H9 (cell line): ENCODE measurements at regions not wholly inside any gene's neighbourhood (a gene's known extent, or its start where the extent isn't known, plus 50 kb on each side); places are given as distances from the start of the nearest gene placed in this dataset.
"Not testable (repeated sequence)": the region's sequence is repeated elsewhere in the genome, so short reads cannot be mapped to it uniquely, and the experiment has no call there.

Experiments
- DNase-seq: peaks from one replicate; pipeline ENCODE4 v3.0.0-alpha.2; 2017
- H2AFZ ChIP-seq: one replicate; pipeline ENCODE4 v1.6.1; 2013; ENCODE audit warnings: mild to moderate bottlenecking, low read length, control low read depth, moderate library complexity
- H2AK5ac ChIP-seq: 2 replicates; pipeline ENCODE4 v1.6.1; 2013; ENCODE audit warnings: low read length, control low read depth, mixed read lengths; ENCODE audit not compliant: insufficient read length
- H2BK120ac ChIP-seq: one replicate; pipeline ENCODE4 v1.6.1; 2013; ENCODE audit warnings: low read depth, mild to moderate bottlenecking, low read length, control low read depth, inconsistent platforms; ENCODE audit not compliant: poor library complexity, severe bottlenecking
- H2BK12ac ChIP-seq: 2 replicates; pipeline ENCODE4 v1.6.1; 2013; ENCODE audit warnings: low read length, control low read depth, mixed read lengths, low read depth; ENCODE audit not compliant: insufficient read length
- H2BK15ac ChIP-seq: 2 replicates; pipeline ENCODE4 v1.6.1; 2013; ENCODE audit warnings: low read depth, low read length, control low read depth
- H2BK20ac ChIP-seq: one replicate; pipeline ENCODE4 v1.6.1; 2013; ENCODE audit warnings: low read depth, mild to moderate bottlenecking, low read length, control low read depth, inconsistent platforms; ENCODE audit not compliant: poor library complexity, severe bottlenecking
- H2BK5ac ChIP-seq: 2 replicates; pipeline ENCODE4 v1.6.1; 2013; ENCODE audit warnings: low read length, control low read depth, mixed read lengths; ENCODE audit not compliant: insufficient read length
- H3K14ac ChIP-seq: 2 replicates; pipeline ENCODE4 v1.6.1; 2013; ENCODE audit warnings: low read length, control low read depth; ENCODE audit not compliant: insufficient read depth
- H3K18ac ChIP-seq: 2 replicates; pipeline ENCODE4 v1.6.1; 2013; ENCODE audit warnings: low read depth, mild to moderate bottlenecking, mixed read lengths, low read length, control low read depth; ENCODE audit not compliant: insufficient read length
- H3K23ac ChIP-seq: 2 replicates; pipeline ENCODE4 v1.6.1; 2013; ENCODE audit warnings: low read length, control low read depth, mixed read lengths, low read depth; ENCODE audit not compliant: insufficient read length
- H3K23me2 ChIP-seq: 2 replicates; pipeline ENCODE4 v1.6.1; 2013; ENCODE audit warnings: low read depth, mild to moderate bottlenecking, mixed read lengths, low read length, control low read depth; ENCODE audit not compliant: insufficient read length, poor library complexity, severe bottlenecking
- H3K27ac ChIP-seq: 2 replicates; pipeline ENCODE4 v1.5.1; 2013; ENCODE audit warnings: low read length, control low read depth, mixed read lengths, low read depth; ENCODE audit not compliant: insufficient read length
- H3K27me3 ChIP-seq: 2 replicates; pipeline ENCODE4 v1.6.1; 2013; ENCODE audit warnings: low read length, control low read depth, inconsistent platforms; ENCODE audit not compliant: insufficient read depth
- H3K4ac ChIP-seq: 2 replicates; pipeline ENCODE4 v1.6.1; 2013; ENCODE audit warnings: low read depth, mild to moderate bottlenecking, control low read depth, inconsistent platforms, low read length, moderate library complexity
- H3K4me1 ChIP-seq: 2 replicates; pipeline ENCODE4 v1.6.1; 2013; ENCODE audit warnings: low read length, control low read depth, inconsistent platforms; ENCODE audit not compliant: insufficient read depth
- H3K4me2 ChIP-seq: 2 replicates; pipeline ENCODE4 v1.6.1; 2013; ENCODE audit warnings: low read length, control low read depth, mixed read lengths; ENCODE audit not compliant: insufficient read length, insufficient read depth
- H3K56ac ChIP-seq: 2 replicates; pipeline ENCODE4 v1.6.1; 2013; ENCODE audit warnings: low read depth, mild to moderate bottlenecking, mixed read lengths, low read length, control low read depth; ENCODE audit not compliant: insufficient read length
- H3K79me1 ChIP-seq: 2 replicates; pipeline ENCODE4 v1.6.1; 2013; ENCODE audit warnings: low read depth, mild to moderate bottlenecking, moderate library complexity, low read length, control low read depth, inconsistent platforms; ENCODE audit not compliant: insufficient read depth, poor library complexity, severe bottlenecking
- H3K79me2 ChIP-seq: 2 replicates; pipeline ENCODE4 v1.6.1; 2013; ENCODE audit warnings: low read length, control low read depth, inconsistent platforms; ENCODE audit not compliant: insufficient read depth
- H3K9ac ChIP-seq: 2 replicates; pipeline ENCODE4 v1.6.1; 2013; ENCODE audit warnings: low read length, control low read depth, mixed read lengths; ENCODE audit not compliant: insufficient read length; ENCODE audit errors: extremely low read depth
- H3K9me3 ChIP-seq: one replicate; pipeline ENCODE4 v1.6.1; 2013; ENCODE audit warnings: low read depth, low read length, inconsistent platforms; ENCODE audit not compliant: control insufficient read depth
- H3T11ph ChIP-seq: one replicate; pipeline ENCODE4 v1.6.1; 2013; ENCODE audit warnings: mild to moderate bottlenecking, low read length, control low read depth, inconsistent platforms
- H4K20me1 ChIP-seq: one replicate; pipeline ENCODE4 v1.6.1; 2013; ENCODE audit not compliant: control insufficient read depth, insufficient read length, insufficient read depth
- H4K5ac ChIP-seq: 2 replicates; pipeline ENCODE4 v1.6.1; 2013; ENCODE audit warnings: low read depth, mild to moderate bottlenecking, mixed read lengths, low read length, control low read depth; ENCODE audit not compliant: insufficient read length
- H4K8ac ChIP-seq: replicated peaks from 2 replicates; pipeline ENCODE4 v1.6.1; 2013; ENCODE audit warnings: low read length, control low read depth, mixed read lengths, low read depth; ENCODE audit not compliant: insufficient read length
- H4K91ac ChIP-seq: 2 replicates; pipeline ENCODE4 v1.6.1; 2013; ENCODE audit warnings: low read depth, mild to moderate bottlenecking, moderate library complexity, mixed read lengths, low read length, control low read depth; ENCODE audit not compliant: insufficient read length
- H3K27ac Mint-ChIP-seq, 3 experiments: 2 replicates in 2 of 3; 3 replicates in 1 of 3; pipeline ENCODE4 v1.8.0; 2020 to 2021; ENCODE audit warnings: mixed read lengths in 3 of 3, mild to moderate bottlenecking in 1 of 3, moderate library complexity in 1 of 3
- H3K27me3 Mint-ChIP-seq: 2 replicates; pipeline ENCODE4 v1.8.0; 2021; ENCODE audit warnings: low read depth, mild to moderate bottlenecking, moderate library complexity, mixed read lengths
- H3K36me3 Mint-ChIP-seq, 3 experiments: 2 replicates in 2 of 3; 3 replicates in 1 of 3; pipeline ENCODE4 v1.8.0; 2020 to 2021; ENCODE audit warnings: low read depth in 3 of 3, mixed read lengths in 3 of 3; ENCODE audit not compliant: insufficient read depth in 1 of 3
- H3K4me1 Mint-ChIP-seq, 2 experiments: 2 replicates each; pipeline ENCODE4 v1.8.0; 2020; ENCODE audit warnings: mixed read lengths in 2 of 2
- H3K4me3 Mint-ChIP-seq, 2 experiments: 2 replicates in 1 of 2; 3 replicates in 1 of 2; pipeline ENCODE4 v1.8.0; 2020 to 2021; ENCODE audit warnings: mild to moderate bottlenecking in 2 of 2, mixed read lengths in 2 of 2, moderate library complexity in 1 of 2
- H3K9me3 Mint-ChIP-seq, 2 experiments: 2 replicates in 1 of 2; 3 replicates in 1 of 2; pipeline ENCODE4 v1.8.0; 2020; ENCODE audit warnings: mild to moderate bottlenecking in 2 of 2, mixed read lengths in 2 of 2, moderate library complexity in 1 of 2
- WGBS: extraction: QIAGEN DNeasy Blood & Tissue Kit; methylation state at CpG from one replicate; pipeline ENCODE4 v1.1.7; 2013; ENCODE audit warnings: missing lambda C conversion rate, low lambda C conversion rate, mixed read lengths; ENCODE audit not compliant: insufficient read length; ENCODE audit errors: extremely low coverage; 5-methylcytosine and 5-hydroxymethylcytosine counted together
- TF ChIP-seq, protein P1 (sequence below): fragments of 200-600 bp; sonication (generic); conservative IDR thresholded peaks from 3 replicates; pipeline ENCODE4 v1.8.0; 2021; ENCODE audit warnings: antibody characterized with exemption, mild to moderate bottlenecking

DNA sequence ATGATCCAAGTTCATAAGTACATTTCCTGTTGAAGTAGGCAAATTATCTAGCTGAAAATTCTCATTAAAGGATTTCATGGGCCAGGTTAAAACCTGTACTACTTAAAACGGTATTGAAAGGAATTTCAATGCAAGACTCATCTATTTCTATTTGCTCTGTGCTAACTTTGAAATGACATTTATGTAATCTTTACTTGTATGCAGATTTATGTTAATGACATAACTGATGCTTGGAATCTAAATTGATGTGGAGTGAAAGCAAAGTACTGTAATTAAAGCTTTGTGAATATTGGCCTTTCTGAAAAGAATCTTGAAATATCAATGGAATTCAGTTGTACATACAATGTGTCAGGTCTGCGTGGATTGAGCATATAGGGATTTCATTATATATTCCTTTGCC lies 390.0 kb downstream of the CPS1 start:
- Histone ChIP-seq H3K4me2 (no peak overlapping the region), H3K9me3 (no peaks in the 10 kb centered on the region), H3K79me1 (no peaks in the 10 kb centered on the region), H3K14ac (no peak overlapping the region), H2BK120ac (no peak overlapping the region), H4K8ac (no peak overlapping the region), H3K27ac (no peak overlapping the region), H2BK20ac (no peak overlapping the region), H4K20me1 (no peaks in the 10 kb centered on the region), H2AK5ac (no peak overlapping the region), H2BK15ac (no peak overlapping the region), H3K9ac (no peak overlapping the region), H2BK12ac (no peak overlapping the region), H3K23ac (no peak overlapping the region), H2BK5ac (no peak overlapping the region), H4K91ac (no peak overlapping the region), H3K23me2 (no peaks in the 10 kb centered on the region), H3K4me1 (no peaks in the 10 kb centered on the region), H3K4ac (no peak overlapping the region), H3K56ac (no peak overlapping the region), H3T11ph (no peak overlapping the region), H3K18ac (no peak overlapping the region), H2AFZ (no peak overlapping the region), H3K79me2 (no peaks in the 10 kb centered on the region), H4K5ac (no peak overlapping the region), H3K27me3 (no peaks in the 10 kb centered on the region)
- Mint-ChIP-seq H3K27me3 (no peaks in the 10 kb centered on the region), H3K4me1 (0 out of 4 replicates have a peak, but pooled peaks cover 0 to 2% of the 10 kb centered on the region in 2 experiments), H3K36me3 (no peaks in the 10 kb centered on the region), H3K9me3 (peaks cover 0 to 2% of the 10 kb centered on the region in 2 experiments; a peak in 2 of 5 replicates), H3K4me3 (no peak overlapping the region), H3K27ac (no peak overlapping the region)
- WGBS, result no CpG with 5 or more reads among the region's 2 CpGs
- no peak for DNase-seq
- TF ChIP-seq, protein P1, sequence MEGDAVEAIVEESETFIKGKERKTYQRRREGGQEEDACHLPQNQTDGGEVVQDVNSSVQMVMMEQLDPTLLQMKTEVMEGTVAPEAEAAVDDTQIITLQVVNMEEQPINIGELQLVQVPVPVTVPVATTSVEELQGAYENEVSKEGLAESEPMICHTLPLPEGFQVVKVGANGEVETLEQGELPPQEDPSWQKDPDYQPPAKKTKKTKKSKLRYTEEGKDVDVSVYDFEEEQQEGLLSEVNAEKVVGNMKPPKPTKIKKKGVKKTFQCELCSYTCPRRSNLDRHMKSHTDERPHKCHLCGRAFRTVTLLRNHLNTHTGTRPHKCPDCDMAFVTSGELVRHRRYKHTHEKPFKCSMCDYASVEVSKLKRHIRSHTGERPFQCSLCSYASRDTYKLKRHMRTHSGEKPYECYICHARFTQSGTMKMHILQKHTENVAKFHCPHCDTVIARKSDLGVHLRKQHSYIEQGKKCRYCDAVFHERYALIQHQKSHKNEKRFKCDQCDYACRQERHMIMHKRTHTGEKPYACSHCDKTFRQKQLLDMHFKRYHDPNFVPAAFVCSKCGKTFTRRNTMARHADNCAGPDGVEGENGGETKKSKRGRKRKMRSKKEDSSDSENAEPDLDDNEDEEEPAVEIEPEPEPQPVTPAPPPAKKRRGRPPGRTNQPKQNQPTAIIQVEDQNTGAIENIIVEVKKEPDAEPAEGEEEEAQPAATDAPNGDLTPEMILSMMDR, result no peak

DNA sequence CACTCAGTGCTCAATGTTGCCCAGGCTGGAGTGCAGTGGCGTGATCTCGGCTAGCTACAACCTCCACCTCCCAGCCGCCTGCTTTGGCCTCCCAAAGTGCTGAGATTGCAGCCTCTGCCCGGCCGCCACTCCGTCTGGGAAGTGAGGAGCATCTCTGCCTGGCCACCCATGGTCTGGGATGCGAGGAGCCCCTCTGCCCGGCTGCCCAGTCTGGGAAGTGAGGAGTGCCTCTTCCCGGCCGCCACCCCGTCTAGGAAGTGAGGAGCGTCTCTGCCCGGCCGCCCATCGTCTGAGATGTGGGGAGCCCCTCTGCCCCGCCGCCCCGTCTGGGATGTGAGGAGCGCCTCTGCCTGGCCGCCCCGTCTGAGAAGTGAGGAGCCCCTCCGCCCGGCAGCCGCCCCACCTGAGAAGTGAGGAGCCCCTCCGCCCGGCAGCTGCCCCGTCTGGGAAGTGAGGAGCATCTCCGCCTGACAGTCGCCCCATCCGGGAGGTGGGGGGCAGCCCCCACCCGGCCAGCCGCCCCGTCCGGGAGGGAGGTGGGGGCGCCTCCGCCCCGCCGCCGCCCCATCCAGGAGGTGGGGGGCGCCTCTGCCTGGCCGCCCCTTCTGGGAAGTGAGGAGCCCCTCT lies 394.1 kb downstream of the CPS1 start:
- not testable (repeated sequence) for H3K4ac ChIP-seq, H3K14ac ChIP-seq, H3K27ac ChIP-seq, H2BK120ac ChIP-seq, H3K4me1 Mint-ChIP-seq, H3K79me2 ChIP-seq, H3K36me3 Mint-ChIP-seq, H3K4me2 ChIP-seq, H3K27me3 ChIP-seq, H3K79me1 ChIP-seq, DNase-seq, H3K9me3 ChIP-seq, H3K4me3 Mint-ChIP-seq, H2BK5ac ChIP-seq, H4K20me1 ChIP-seq, H4K8ac ChIP-seq, H3K23ac ChIP-seq, H3K9me3 Mint-ChIP-seq, H4K91ac ChIP-seq, H3K23me2 ChIP-seq, H3K18ac ChIP-seq, H3T11ph ChIP-seq, H3K27ac Mint-ChIP-seq, H2BK15ac ChIP-seq, H3K27me3 Mint-ChIP-seq, H3K4me1 ChIP-seq, H2BK20ac ChIP-seq, H2AFZ ChIP-seq, H4K5ac ChIP-seq, H3K56ac ChIP-seq, H2BK12ac ChIP-seq, H3K9ac ChIP-seq, H2AK5ac ChIP-seq
- no CpG with 5 or more reads among the region's 41 CpGs for WGBS
